Mucosa of descending colon (tissue), 3 donors: ENCODE measurements at regions not wholly inside any gene's neighbourhood (a gene's known extent, or its start where the extent isn't known, plus 50 kb on each side); places are given as distances from the start of the nearest gene placed in this dataset.
"Not testable (repeated sequence)": the region's sequence is repeated elsewhere in the genome, so short reads cannot be mapped to it uniquely, and the experiment has no call there.

Experiments
- ATAC-seq: fragments of 200-7000 bp; cut with Tn5 transposase; one replicate; pipeline ENCODE4 v1.9.1; 2020; ENCODE audit warnings: mild to moderate bottlenecking, moderate library complexity
- DNase-seq, 3 donors: peaks; one replicate each; pipeline ENCODE4 v3.0.0-alpha.2; 2020
- H3K36me3 ChIP-seq: fragments of 200-600 bp; one replicate; pipeline ENCODE4 v1.8.0; 2021; ENCODE audit warnings: low read depth, mild to moderate bottlenecking
- H3K4me1 ChIP-seq: fragments of 200-600 bp; one replicate; pipeline ENCODE4 v1.8.0; 2021; ENCODE audit warnings: low read depth, mild to moderate bottlenecking
- H3K4me3 ChIP-seq: fragments of 200-600 bp; one replicate; pipeline ENCODE4 v1.8.0; 2021; ENCODE audit warnings: mild to moderate bottlenecking
- H3K9me3 ChIP-seq: fragments of 200-600 bp; one replicate; pipeline ENCODE4 v1.8.0; 2021; ENCODE audit warnings: mild to moderate bottlenecking
- CTCF ChIP-seq: fragments of 200-600 bp; IDR thresholded peaks from one replicate; pipeline ENCODE4 v1.8.0; 2022; ENCODE audit warnings: antibody characterized with exemption, mild to moderate bottlenecking
- intact Hi-C, 2 donors: fragments of 100-400 bp; cut with DNase I in 1 of 2; cut with micrococcal nuclease in 1 of 2; formaldehyde crosslinking; loops; one replicate each; pipeline versions ENCODE4 v1.11.0 to v1.11.1; 2022; cut with DNase I, micrococcal nuclease
- donor health status: DM: no; HTN: no; CAD: no; lungs with moderate emphysema.
- donor health status: DM: no; HTN: no; CAD: no.
- donor health status: DM: no; HTN: yes; CAD: no.

GRCh38 chr5:14932902-14933469, 61.4 kb upstream of the ANKH start:
- Histone ChIP-seq H3K4me3 (no peak overlapping the region), H3K9me3 (no peaks in the 10 kb centered on the region), H3K4me1 (no peaks in the 10 kb centered on the region), H3K36me3 (no peaks in the 10 kb centered on the region)
- intact Hi-C loops, result no loop called here
- ATAC-seq (no peak), DNase-seq (no peak)
- TF ChIP-seq CTCF, result no peak

GRCh38 chr5:14930486-14930885, 58.9 kb upstream of the ANKH start:
- no peak for ATAC-seq
- no peaks in the 10 kb centered on the region for H3K9me3 ChIP-seq
- no peak for TF ChIP-seq CTCF
- no peaks in the 10 kb centered on the region for H3K36me3 ChIP-seq
- intact Hi-C loops, result no loop called here
- DNase-seq, result no peak
- H3K4me1 ChIP-seq, result no peaks in the 10 kb centered on the region
- no peak overlapping the region for H3K4me3 ChIP-seq

- H3K4me1 ChIP-seq, result no peaks in the 10 kb centered on the region
- DNase-seq (no peak), ATAC-seq (no peak)
- H3K4me3 ChIP-seq, result no peak overlapping the region
- H3K9me3 ChIP-seq, result no peaks in the 10 kb centered on the region
- TF ChIP-seq CTCF, result no peak
- intact Hi-C loops, result no loop called here
- no peaks in the 10 kb centered on the region for H3K36me3 ChIP-seq
Observed at GRCh38 chr5:14929293-14930065, 57.9 kb upstream of the ANKH start.

GRCh38 chr5:14928661-14929060, 57.1 kb upstream of the ANKH start:
- no peak for DNase-seq
- H3K36me3 ChIP-seq, result no peaks in the 10 kb centered on the region
- intact Hi-C loops, result no loop called here

GRCh38 chr5:14925326-14925725, 53.7 kb upstream of the ANKH start:
- intact Hi-C loops, result no loop called here
- Histone ChIP-seq H3K9me3 (no peaks in the 10 kb centered on the region), H3K4me1 (no peaks in the 10 kb centered on the region), H3K4me3 (no peak overlapping the region), H3K36me3 (no peaks in the 10 kb centered on the region)
- DNase-seq, result no peak
- TF ChIP-seq CTCF, result no peak
- ATAC-seq, result no peak

More at GRCh38 chr5:14928661-14929060, 57.1 kb upstream of the ANKH start:
- TF ChIP-seq CTCF, result no peak
- Histone ChIP-seq H3K4me3 (no peak overlapping the region), H3K4me1 (no peaks in the 10 kb centered on the region), H3K9me3 (no peaks in the 10 kb centered on the region)
- no peak for ATAC-seq

- intact Hi-C loops, result not testable (repeated sequence)
Observed at GRCh38 chr5:14922952-14923351, 51.4 kb upstream of the ANKH start.

More at GRCh38 chr5:14922952-14923351, 51.4 kb upstream of the ANKH start:
- not testable (repeated sequence) for H3K9me3 ChIP-seq, H3K4me1 ChIP-seq, DNase-seq, H3K36me3 ChIP-seq, H3K4me3 ChIP-seq, ATAC-seq
